Vagina (tissue), 2 donors: ENCODE measurements at regions not wholly inside any gene's neighbourhood (a gene's known extent, or its start where the extent isn't known, plus 50 kb on each side); places are given as distances from the start of the nearest gene placed in this dataset.

Experiments used
- CTCF ChIP-seq, 3 experiments: fragments of 450-650 bp in 2 of 3; fragments of 200-600 bp in 1 of 3; sonication (generic) in 1 of 3; IDR thresholded peaks; one replicate each; pipeline ENCODE4 v1.5.1; 2017 to 2019; ENCODE audit warnings: antibody characterized with exemption in 3 of 3, mild to moderate bottlenecking in 2 of 3, moderate library complexity in 2 of 3
- POLR2AphosphoS5 ChIP-seq, 2 donors: sonication (generic); formaldehyde crosslinking; IDR thresholded peaks; one replicate each; pipeline ENCODE4 v1.9.0; 2017; ENCODE audit warnings: antibody characterized with exemption in 2 of 2, mild to moderate bottlenecking in 2 of 2, low read depth in 1 of 2; ENCODE audit not compliant: insufficient read depth in 1 of 2

DNA sequence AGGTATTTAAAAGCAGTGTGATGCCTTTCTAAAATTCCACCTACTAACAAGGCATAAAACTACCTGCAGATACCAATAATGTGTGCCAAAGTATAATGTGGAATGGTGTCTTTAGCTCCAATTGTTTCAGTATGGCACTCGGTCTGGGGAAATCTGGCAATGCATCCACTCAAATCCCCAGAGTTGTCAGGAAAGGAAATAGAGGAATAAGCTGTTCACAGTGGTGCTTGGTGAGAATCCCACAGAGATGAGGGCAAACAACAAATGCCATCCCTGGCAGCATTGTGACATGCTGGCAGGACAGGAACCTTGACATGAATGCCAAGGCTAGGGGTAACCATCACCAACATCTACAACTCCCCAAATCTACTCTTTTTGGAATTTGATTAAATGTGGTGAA is 240.7 kb downstream of the BARHL2 start:
- no peak for TF ChIP-seq CTCF (IDR thresholded peaks at IDR 0.05)
- TF ChIP-seq POLR2AphosphoS5 (IDR thresholded peaks at IDR 0.05; ENCODE audit: insufficient read depth in 1 of 2, low read depth in 1 of 2), result no peak
